GM18858 (cell line): ENCODE measurements at regions not wholly inside any gene's neighbourhood (a gene's known extent, or its start where the extent isn't known, plus 50 kb on each side); places are given as distances from the start of the nearest gene placed in this dataset.

ENCODE experiments used
- ATAC-seq: cut with Tn5 transposase; IDR thresholded peaks from one replicate; pipeline ENCODE4 v1.9.1; 2021; ENCODE audit not compliant: unreplicated experiment

DNA sequence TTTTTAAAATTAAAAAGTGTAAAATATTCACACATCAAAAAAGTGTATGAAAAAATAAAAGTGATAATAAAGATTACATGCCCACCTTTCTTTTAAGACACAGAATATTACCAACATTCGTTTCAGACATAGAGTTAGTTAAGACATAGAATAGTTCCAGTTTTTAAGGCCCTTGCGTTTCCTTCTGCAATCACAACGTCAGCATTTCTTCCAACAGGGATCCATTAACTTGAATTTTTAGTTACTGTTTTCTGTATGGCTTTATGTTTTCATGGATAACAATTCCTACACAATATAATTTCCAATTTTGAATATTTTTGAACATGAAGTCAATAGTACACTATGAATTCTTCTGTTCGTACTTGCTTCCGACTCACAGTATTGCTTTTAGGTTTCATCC, 170.8 kb upstream of the C11orf87 start:
- no peak for ATAC-seq

DNA sequence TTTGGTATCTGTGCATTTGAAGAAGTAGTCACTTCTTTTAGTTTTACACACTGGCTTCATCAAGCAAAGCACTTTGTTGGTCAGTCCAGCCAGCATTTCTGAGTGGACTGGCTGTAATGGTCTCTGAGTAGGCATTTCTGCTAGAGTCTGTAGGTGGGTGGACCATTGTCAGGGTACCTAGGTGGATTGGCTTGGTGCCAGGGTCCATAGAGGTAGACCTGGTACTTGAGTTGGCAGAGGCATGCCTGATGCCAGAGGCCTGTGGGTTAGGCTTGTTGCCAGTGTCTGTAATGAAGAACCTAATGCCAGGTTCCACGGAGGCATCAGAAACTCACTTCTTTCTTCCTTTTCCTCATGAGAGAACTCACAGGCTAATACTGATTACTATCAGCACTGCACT, 157.9 kb upstream of the C11orf87 start:
- no peak for ATAC-seq

DNA sequence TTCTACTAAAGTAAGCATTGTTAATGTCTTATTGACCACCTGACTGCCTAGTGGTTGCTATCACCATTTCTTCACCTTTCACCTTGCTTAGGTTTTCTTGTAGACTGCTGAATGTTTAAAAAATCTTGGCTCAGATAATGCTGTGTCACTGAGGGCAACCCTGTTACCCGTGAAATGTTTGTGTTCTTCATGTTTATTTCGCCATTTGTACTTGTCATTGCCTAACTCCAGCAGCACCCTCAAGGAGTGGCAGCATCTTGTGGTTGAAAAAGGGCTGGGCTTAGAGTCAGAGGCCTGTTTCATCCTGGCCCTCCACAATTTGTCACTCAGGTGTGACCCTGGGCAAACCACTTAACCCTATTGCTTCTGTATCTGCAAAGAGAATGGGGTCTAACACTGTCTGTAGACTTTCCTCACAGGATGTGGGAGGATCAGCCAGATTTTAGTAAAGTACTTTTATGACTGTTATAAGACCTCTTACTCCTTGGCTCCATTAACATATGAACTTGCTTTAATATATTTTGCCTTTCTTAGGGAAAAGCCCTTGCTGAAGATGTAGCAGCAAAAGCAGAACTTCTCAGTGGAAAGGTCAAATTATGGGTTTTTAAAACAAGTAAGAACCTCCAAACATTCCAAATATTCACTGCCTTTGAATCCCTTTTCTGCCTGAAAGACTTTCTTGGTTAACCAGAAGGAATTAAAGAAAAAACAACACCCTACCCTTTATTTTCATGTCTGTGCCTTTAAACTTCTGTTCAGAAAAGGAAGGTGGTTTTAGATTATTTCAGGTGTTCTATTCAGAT, 154.5 kb upstream of the C11orf87 start:
- no peak for ATAC-seq

DNA sequence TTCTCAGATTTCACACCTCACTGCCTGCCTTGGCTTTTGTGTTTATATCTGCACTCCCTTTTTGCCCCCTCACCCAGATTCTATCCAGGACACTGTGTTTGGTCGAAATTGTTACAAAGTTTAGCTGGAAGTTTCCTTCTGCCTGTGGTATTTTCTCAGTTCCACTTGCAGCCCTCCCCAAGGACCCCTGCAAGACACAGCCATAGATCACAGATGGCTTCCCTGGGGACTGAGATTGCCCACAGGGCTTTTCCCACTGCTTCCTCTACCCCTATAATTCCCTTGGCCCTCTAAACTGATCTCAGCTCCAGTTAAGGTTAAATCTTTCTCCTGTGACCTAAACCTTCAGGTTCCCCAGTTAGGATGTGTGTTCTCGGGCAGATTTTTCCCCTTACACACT, 146.1 kb upstream of the C11orf87 start:
- no peak for ATAC-seq

DNA sequence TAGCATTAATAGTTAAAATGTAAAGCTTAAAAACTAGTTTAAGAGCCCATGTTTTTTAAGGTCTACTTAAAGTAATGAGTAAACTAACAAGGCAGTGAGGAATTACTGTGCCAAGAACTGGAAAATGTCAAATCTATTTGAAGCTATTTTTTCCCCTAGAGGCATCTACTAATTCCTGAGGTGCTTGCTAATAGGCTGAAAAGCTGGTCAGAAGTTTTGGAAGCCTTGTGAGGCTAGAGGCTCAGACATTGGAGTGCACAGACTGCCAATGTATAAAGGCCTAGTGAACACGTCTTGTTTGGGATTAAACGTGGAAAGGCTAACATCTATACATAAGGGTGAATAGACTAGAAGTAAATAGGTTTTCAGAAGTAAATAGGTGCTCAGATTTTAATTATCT, 136.5 kb upstream of the C11orf87 start:
- no peak for ATAC-seq

DNA sequence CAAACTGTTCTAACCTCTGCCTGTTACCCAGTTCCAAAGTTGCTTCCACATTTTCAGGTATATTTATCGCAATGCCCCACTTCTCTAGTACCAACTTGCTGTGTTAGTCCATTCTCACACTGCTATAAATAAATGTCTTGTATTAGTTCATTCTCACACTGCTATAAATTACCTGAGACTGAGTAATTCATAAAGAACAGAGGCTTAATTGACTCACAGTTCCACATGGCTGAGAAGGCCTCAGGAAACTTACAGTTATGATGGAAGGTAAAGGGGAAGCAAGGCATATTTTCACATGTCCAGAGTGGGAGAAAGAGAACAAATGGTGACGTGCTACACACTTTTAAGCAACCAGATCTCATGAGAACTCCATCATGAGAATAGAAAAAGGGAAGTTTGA, 130.4 kb upstream of the C11orf87 start:
- ATAC-seq: no peak

DNA sequence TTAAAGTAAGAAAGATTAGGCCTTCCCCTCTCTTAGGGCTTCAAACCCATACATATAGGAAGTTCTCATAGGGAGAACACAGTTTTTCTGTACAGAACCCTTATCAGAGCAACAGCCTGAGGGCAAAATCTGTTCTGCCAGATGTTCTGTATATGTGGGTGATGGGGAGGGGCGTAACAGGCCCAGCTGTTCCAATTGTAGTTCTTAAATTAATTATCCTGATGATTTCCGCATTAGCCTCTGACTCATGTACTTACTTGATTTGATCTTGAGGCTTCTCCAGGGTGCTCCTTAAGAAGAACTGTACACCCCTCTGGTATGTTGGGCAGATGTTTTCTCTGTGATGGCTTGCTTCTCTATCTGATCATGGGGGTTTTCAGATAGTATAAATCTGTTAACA, 123.1 kb upstream of the C11orf87 start:
- ATAC-seq: no peak

DNA sequence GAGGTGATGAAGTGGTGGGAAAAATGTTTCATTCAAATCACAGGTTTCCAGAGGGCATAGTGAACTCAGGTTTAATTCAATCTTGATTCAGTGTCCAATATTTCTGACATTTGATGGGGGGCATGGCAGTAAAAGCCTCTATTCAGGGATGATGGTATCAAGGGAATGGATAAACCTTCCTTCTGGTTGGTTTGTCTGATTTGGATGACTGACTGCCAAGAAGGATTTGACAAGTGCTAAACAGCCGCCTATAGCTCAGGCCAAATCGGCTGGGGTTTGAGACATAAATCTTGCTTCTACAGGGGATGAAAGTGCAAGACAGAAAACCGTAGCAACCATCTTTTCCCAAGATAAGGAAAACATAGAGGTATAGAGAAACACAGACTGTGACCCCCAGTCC, 121.8 kb upstream of the C11orf87 start:
- ATAC-seq: no peak

DNA sequence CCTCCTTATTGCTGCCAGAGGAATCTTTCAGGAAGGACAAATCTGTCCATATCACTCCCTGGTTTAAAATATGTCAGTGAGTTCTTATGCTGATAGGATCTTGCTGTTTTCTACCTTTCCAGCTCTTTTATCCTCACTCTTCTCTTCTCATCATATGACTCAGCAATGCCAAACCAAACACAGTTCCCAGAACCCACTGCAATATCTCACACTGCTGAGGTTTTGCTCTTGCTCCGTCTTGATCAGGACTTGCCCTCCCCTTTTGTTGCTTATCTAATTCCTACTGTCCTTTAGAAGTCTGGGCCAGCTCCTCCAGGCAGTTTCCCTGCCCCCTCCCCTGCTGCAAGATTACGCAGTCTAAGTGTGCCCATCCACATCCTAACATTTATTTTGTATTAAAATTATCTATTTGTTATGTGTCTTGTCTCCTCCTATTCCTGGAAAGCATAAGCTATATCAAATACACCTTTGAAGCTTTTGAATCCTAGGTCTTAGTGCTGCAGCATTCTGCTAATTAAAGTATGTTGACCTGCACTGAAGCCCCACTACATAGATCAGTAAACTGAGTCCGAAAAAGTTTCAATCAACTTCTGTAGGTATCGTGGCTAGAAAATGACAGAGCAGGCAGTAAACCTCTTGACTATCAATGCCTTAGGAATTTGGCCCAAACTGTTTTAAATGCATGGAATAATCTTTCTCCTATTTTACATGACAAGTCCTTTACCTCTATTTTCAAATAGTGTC, 119.2 kb upstream of the C11orf87 start:
- ATAC-seq: no peak

DNA sequence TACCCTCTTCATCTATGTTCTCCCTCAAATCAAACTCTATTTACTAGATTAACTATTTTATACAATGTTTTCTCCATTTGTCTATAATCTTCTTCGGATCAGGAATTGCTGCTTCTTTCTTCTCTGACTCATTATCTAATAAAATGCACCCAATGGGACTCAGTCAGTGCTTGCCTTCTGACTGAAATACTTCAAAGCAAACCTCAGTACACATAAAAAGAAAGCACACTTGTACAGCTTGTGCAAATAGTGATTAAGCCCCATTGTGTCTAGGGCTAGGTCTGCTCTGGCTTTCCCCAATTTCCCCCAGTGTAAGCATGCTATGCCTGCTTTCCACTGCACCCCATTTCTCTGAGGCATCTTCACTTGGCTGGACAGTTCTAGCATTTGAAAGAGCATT, 118.6 kb upstream of the C11orf87 start:
- ATAC-seq: no peak

DNA sequence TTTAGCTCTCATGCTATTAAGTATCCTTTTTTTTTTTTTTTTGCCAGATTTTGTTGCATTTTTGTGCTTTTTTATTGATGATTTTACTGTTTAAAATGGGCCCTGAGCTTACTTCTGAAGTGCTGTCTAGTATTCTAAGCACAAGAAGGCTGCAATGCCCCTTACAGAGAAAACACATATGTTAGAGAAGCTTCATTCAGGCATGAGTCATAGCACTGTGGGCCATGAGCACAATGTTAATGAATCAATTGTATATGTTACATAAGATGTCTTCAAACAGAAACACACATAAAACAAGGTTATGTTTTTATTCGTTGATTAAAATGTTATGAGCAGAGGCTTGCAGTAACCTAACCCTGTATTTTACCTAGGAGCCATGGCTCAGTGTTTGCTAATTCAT, 117.8 kb upstream of the C11orf87 start:
- no peak for ATAC-seq

DNA sequence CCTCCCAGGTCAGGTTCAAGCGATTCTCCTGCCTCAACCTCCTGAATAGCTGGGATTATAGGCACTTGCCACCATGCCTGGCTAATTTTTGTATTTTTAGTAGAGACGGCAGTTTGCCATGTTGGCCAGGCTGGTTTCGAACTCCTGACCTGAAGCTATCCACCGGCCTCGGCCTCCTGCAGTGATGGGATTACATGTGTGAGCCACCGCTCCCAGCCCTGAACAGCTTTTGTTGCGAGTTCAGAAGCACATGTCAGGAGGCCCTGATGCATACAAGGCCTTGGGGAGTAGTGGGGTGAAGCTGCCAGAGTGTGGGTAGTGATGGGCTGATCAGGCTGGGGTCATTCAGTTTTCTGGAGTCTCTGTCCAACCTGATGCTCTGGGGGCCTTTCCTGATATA, 117.0 kb upstream of the C11orf87 start:
- no peak for ATAC-seq

DNA sequence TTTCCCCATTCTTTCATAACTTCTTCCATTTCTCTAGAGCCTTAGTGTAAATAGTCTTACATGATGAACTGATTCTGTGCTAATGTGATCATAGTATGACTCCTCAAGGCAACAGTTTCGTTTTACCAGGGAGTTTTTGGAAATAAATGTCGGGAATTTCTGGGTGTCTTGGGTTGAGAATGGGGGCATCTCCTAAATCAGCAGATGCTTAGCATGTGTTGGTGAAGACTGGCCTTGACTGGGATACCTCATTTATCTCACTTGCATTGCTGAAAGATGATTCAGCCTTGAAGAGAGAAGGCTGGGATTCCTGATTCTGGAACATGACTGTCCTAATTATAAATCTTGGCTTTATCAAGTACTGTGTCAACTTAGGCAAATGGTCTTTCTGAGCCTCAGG, 115.7 kb upstream of the C11orf87 start:
- no peak for ATAC-seq

DNA sequence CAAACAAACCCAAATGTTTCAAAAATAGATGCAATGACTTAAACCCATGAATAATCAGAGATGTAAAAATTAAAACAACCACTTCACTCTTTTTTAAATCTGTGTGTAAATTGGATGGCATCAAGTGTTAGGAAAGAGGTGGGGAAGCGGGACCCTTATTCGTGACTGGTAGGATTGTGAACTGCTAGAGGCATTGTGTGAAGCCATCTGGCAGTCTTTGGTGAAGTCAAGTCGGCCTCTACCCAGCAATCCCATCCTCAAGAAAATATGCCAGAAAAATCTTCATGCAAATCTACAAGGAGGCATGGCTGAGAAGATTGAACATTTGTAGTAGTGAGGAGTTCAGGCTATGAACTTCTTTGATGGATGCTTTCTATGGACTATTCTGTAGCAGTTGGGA, 114.6 kb upstream of the C11orf87 start:
- ATAC-seq: no peak

DNA sequence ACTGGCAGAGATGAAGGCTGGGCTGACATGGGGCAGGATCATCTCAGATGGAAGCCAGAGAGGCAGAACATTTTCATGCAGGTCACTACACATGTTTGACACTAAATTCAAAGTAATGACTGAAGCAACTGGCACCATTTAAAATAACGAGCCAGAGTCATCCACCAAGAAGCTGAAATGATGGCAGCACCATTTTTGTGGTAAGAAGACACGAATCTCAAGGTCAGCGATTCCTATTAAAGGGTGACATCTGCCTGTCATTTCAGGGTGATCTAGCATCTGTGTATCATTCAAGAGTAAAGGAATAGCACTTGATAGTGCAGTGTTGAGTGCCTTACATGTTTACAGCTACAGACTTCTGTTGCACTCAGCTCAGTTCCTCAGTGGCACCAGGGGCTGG, 113.4 kb upstream of the C11orf87 start:
- no peak for ATAC-seq

DNA sequence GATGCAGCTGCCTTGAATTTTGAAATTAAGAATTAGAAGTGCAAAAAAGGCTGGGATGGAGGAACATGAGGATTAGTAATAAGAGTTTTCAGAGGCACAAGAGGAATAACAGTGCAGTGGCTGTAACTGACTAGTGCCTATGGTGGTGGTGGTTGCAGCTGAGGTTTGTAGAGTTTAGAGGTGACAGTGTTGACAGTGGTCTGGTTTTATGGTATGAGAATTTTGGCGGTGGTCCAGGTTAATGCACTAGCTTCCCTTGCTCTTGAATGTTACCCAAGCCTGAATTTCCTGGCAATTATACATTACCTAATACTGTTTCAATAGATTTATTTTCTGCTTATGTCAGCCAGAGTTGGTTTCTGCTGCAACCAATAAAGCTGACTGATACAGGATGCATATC, 112.8 kb upstream of the C11orf87 start:
- ATAC-seq: no peak

DNA sequence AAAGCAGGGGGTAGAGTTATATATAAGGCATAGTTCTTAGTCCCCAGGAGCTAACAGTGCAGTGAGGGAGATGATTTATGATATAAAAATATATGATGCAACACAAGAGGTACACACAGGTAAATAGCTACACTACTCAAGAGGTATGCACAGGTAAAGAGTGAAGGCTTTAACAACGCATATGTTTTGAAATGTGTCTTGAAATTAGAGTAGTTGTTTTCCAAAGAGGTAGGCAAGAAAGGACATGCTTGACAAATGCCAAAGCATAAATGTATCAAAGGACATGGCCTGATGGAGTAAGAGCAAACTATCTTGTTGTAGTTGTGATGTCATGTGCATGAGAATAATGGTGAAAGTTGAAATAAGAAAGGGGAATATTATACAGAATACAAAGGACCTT, 104.3 kb upstream of the C11orf87 start:
- no peak for ATAC-seq

DNA sequence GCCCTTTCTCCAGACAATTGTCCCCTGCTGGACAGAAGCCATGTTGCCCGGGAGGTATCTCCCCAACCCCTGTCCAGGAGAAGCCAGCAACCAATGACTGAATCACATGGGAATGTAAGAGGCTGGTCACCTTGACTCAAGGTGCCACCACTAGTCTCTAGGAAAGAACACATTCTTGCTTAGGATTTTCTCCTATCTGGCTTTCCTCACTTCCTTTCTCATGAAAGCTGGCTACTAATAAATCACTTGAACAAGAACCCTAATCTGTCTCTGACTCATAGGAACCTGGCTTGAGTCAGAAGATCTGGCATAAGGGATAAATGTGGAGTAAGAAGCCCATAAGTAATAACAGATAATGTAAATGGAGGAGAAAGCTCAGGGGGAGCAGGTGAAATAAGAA, 101.4 kb upstream of the C11orf87 start:
- ATAC-seq: no peak

DNA sequence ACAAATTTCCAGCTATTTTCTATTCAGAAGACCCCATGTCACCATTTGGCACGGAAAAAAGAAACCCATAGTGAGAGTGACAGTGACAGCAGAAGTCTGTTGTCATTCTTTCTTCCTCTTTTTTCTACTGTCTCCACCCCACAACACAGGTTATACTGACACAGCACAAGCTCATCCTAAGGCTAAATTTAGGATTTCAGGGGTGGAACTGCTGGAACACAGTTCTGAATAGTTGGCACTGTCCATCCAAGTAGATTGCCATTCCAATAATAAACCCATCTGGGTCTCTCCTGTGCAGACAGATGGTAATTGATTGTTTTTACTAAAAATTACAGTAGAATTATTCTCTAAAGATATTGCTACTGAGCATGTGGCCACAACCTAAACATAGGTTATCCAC, 95.2 kb upstream of the C11orf87 start:
- no peak for ATAC-seq

DNA sequence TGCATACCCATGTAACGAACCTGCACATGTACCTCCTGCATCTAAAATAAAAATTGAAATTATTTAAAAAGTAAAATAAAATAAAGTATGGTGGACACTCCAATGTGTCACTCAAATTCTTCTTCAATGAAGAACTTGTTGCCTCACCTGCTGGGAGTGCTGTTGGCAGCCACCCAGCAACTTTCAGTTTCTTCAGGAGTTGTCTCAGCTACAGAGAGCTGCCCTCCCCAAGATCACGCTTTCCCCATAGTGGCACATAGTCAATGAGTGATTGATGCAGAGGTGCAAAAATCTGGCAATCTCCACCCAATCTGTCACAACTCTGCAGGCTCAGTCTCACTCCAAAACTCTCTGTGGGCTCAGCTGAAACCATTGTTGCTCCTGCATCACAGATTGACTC, 92.3 kb upstream of the C11orf87 start:
- ATAC-seq: no peak

DNA sequence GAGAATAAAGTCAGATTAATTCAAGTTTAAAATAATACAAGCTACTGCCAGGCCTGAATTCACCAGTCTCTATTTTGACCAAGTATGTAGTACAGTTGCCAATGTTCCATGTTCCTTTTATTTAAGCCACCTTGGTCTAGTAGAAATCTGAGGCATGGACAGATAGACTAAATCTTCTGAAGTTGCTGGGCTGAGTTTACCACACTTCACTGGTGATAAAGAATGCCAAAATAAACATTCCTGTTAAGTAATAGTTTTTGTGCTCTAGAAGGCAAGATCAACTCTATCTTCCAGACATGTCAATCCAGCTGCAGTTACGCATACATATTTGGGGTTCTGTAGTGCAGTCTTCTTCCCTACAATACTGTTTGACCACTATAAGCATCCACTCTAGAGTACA, 83.9 kb upstream of the C11orf87 start:
- ATAC-seq: no peak

DNA sequence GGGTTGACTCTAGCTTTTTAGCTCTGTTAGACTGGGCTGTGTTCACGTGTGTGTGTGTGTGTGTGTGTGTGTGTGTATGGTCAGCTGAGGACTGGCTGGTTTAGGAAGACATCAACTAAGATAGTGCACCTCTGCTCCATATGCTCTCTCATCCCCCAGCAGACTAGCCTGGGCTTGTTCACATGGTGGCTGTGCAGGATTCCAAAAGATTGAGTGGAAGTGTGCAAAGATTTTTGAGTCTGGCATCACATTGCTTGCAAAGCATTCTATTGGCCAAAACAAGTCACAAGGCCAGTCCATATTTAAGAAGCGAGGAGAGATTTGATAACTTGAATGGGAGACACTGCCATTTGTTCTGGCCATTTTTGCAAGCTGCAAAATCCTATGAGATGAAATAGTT, 79.7 kb upstream of the C11orf87 start:
- ATAC-seq: no peak

DNA sequence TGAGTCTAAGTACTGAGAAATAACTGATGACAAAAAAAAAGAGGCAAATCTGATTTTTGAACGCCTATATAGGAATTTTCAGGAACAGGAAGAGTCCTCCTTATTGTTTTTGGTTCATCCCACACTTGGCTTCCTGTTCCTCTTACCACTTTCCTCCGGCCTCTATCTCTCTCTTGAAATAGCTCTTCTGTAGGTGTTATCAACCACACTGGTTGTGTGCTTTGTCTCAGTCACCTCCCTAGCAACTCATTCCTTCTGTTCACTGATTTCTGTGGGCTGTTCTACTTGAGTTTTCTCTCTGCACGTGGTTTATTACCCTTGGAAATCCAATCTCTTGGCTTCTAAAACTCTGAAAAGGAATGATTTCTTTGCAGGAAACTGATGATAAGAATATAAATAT, 78.7 kb upstream of the C11orf87 start:
- ATAC-seq: no peak
